ENCODE measurements at regions not wholly inside any gene's neighbourhood (a gene's known extent, or its start where the extent isn't known, plus 50 kb on each side); places are given as distances from the start of the nearest gene placed in this dataset.

DNA sequence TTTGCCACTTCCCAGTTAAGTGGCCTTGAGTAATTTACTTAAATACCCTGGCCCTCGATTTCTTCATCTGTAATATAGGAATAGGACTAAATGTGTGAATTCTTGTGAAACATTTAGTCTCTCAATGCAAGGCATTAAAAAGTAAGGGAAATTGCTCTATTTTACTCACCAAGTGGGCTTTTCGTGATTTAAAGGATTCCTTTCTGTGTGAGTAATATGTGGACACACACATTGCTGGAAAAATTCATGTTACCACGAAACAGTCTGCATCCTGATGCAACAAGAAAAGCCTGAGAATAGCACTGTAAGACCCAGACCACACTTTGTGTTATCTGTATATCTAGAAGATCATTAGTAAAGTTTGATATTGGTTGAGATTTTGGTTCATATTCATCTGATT is 1243.0 kb upstream of the CDH9 start:
- Mint-ChIP-seq H3K27ac (no peak overlapping the region), H3K36me3 (ENCODE audit: low read depth) (no peaks in the 10 kb centered on the region), H3K4me3 (no peak overlapping the region), H3K4me1 (ENCODE audit: low read depth) (no peaks in the 10 kb centered on the region), H3K27me3 (no peaks in the 10 kb centered on the region), H3K9me3 (peaks cover 10% of the 10 kb centered on the region)
- DNase-seq = no peak
- ChIA-PET POLR2A (no interaction called here), CTCF (no interaction called here)
- intact Hi-C loops (cut with micrococcal nuclease) = no loop called here
- TF ChIP-seq, protein P1, sequence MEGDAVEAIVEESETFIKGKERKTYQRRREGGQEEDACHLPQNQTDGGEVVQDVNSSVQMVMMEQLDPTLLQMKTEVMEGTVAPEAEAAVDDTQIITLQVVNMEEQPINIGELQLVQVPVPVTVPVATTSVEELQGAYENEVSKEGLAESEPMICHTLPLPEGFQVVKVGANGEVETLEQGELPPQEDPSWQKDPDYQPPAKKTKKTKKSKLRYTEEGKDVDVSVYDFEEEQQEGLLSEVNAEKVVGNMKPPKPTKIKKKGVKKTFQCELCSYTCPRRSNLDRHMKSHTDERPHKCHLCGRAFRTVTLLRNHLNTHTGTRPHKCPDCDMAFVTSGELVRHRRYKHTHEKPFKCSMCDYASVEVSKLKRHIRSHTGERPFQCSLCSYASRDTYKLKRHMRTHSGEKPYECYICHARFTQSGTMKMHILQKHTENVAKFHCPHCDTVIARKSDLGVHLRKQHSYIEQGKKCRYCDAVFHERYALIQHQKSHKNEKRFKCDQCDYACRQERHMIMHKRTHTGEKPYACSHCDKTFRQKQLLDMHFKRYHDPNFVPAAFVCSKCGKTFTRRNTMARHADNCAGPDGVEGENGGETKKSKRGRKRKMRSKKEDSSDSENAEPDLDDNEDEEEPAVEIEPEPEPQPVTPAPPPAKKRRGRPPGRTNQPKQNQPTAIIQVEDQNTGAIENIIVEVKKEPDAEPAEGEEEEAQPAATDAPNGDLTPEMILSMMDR (IDR thresholded peaks at IDR 0.05) = no peak
- no peak for ATAC-seq

DNA sequence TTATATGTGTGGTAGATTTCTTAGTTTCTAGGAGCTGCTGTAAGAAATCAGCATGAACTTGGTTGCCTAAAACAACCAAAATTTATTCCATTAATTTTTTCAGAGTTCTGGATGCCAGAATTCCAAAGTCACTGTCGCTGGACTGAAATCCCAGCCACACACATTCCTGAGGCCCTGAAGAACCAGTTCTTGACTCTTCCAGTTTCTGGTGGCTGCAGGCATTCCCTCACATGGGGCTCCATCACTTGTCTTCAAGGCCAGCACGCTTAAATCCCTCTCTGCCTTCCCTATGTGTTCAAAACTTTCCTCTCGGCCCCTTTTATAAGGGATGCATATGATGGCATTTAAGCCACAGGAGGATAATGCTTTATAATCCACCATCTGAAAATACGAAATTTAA is 1237.5 kb upstream of the CDH9 start:
- no peaks in the 10 kb centered on the region for H3K27me3 Mint-ChIP-seq
- H3K9me3 Mint-ChIP-seq = peaks cover 13% of the 10 kb centered on the region
- intact Hi-C loops (cut with micrococcal nuclease) = no loop called here
- POLR2A ChIA-PET = no interaction called here
- no peak for DNase-seq
- H3K27ac Mint-ChIP-seq = no peak overlapping the region
- no peaks in the 10 kb centered on the region for H3K4me1 Mint-ChIP-seq (ENCODE audit: low read depth)
- ATAC-seq = no peak
- no peak overlapping the region for H3K4me3 Mint-ChIP-seq
- TF ChIP-seq, protein P1 (IDR thresholded peaks at IDR 0.05) = no peak
- H3K36me3 Mint-ChIP-seq (ENCODE audit: low read depth) = no peaks in the 10 kb centered on the region
- CTCF ChIA-PET = no interaction called here

DNA sequence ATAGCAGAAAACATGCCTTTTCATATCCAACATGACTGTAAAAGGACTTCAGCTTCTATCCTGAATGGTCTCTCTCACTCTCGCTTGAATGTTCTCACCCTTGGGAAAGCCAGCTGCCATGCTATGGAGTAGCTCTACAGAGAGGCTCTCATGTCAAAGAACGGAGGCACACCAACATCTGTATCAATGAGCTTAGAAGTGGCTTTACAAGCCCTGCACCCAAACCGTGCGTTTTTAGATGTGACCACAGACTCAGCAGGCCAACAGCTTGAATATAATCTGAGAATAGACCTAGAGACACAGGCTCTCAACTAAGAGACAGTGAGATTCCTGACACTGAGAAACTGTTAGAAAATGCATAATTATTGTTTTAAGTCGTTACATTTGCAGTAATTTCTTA is 1231.6 kb upstream of the CDH9 start:
- TF ChIP-seq, protein P1 (IDR thresholded peaks at IDR 0.05) = no peak
- peaks cover 13% of the 10 kb centered on the region for H3K9me3 Mint-ChIP-seq
- ATAC-seq = no peak
- no peak overlapping the region for H3K4me3 Mint-ChIP-seq
- no peak overlapping the region for H3K27ac Mint-ChIP-seq
- DNase-seq = no peak
- CTCF ChIA-PET = no interaction called here
- no peaks in the 10 kb centered on the region for H3K4me1 Mint-ChIP-seq (ENCODE audit: low read depth)
- H3K27me3 Mint-ChIP-seq = no peaks in the 10 kb centered on the region
- no peaks in the 10 kb centered on the region for H3K36me3 Mint-ChIP-seq (ENCODE audit: low read depth)
- intact Hi-C loops (cut with micrococcal nuclease) = no loop called here
- POLR2A ChIA-PET = interaction anchor here (0.6 kb wide), 1 partner anchor 112 kb away, joined by 3 read pairs; no protein-coding TSS in a partner anchor

DNA sequence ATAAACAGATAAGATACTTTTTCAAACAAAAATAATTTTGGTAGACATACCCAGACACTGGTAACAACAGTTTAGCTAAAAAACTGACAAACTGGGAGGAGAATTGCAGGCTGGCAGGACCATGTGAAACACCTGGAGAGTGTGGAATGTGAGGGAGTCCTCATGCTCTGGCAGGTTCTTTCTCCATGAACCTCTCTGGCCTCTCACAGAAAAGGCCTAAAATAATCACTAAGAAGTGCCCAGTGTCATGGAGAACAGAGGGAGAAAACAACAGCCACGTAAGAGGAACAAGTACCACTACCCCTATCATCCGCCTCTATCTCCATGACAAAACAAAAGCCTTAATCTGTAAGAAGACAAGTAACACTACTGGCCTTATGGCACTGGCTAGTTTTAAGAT is 1227.5 kb upstream of the CDH9 start:
- H3K27me3 Mint-ChIP-seq = no peaks in the 10 kb centered on the region
- H3K4me1 Mint-ChIP-seq (ENCODE audit: low read depth) = no peaks in the 10 kb centered on the region
- ChIA-PET CTCF (no interaction called here), POLR2A (no interaction called here)
- no peak for DNase-seq
- H3K9me3 Mint-ChIP-seq = peaks cover 11% of the 10 kb centered on the region
- no peak for ATAC-seq
- H3K27ac Mint-ChIP-seq = no peak overlapping the region
- no peaks in the 10 kb centered on the region for H3K36me3 Mint-ChIP-seq (ENCODE audit: low read depth)
- TF ChIP-seq, protein P1 (IDR thresholded peaks at IDR 0.05) = no peak
- intact Hi-C loops (cut with micrococcal nuclease) = no loop called here
- no peak overlapping the region for H3K4me3 Mint-ChIP-seq

DNA sequence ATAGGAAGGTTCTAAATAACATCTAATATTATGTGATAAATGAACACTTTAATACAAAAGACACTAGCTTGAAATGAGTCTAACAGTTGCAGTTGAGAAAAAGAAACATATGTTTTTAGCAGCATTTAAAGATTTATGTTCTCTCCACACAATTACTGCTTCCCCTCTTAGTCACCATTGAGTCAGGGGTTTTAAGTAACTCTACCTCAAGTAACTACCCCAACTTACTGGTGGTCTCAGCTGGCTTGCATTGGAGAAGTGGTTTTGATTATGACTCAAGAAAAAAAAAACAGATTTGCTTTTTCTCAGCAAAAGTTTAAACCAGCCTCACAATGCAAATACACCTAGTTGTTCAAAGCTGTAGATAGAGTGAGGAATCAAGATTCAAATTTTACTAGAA is 1216.5 kb upstream of the CDH9 start:
- CTCF ChIA-PET = no interaction called here

More for the DNA sequence above, 1216.5 kb upstream of the CDH9 start:
- no peaks in the 10 kb centered on the region for H3K27me3 Mint-ChIP-seq
- peaks cover 16% of the 10 kb centered on the region for H3K9me3 Mint-ChIP-seq
- no peak for ATAC-seq
- H3K4me1 Mint-ChIP-seq (ENCODE audit: low read depth) = no peaks in the 10 kb centered on the region
- no peak overlapping the region for H3K4me3 Mint-ChIP-seq
- no peak for DNase-seq
- H3K27ac Mint-ChIP-seq = no peak overlapping the region
- POLR2A ChIA-PET = no interaction called here
- TF ChIP-seq, protein P1 (IDR thresholded peaks at IDR 0.05) = no peak
- H3K36me3 Mint-ChIP-seq (ENCODE audit: low read depth) = no peaks in the 10 kb centered on the region
- intact Hi-C loops (cut with micrococcal nuclease) = no loop called here
